Caco-2 (cell line): ENCODE measurements at regions not wholly inside any gene's neighbourhood (a gene's known extent, or its start where the extent isn't known, plus 50 kb on each side); places are given as distances from the start of the nearest gene placed in this dataset.

Source experiments
- BruUV-seq: library from RNA; stranded (reverse); fragments of 400-500 nt; replicated peaks from 2 replicates; lab custom pipeline; 2021; lab: Mats Ljungman, UMichigan
- CTCF ChIA-PET: fragments of 300-600 bp; sonication (Branson Sonifier 250); formaldehyde crosslinking; loops from one replicate; lab custom pipeline; 2022; ENCODE audit warnings: antibody characterized with exemption; lab: Charles Lee
- POLR2A ChIA-PET: fragments of 300-600 bp; sonication (Branson Sonifier 250); formaldehyde crosslinking; loops from one replicate; lab custom pipeline; 2022; ENCODE audit warnings: antibody characterized with exemption; lab: Charles Lee
- DNase-seq, 2 experiments: peaks; one replicate each; pipeline versions ENCODE4 v3.0.0 to v3.0.0-alpha.2; 2020 to 2022
- H3K27me3 ChIP-seq: replicated peaks from 2 replicates; pipeline ENCODE4 v1.6.0; 2011; ENCODE audit warnings: low read length; ENCODE audit not compliant: control insufficient read depth, insufficient read depth
- H3K36me3 ChIP-seq: 2 replicates; pipeline ENCODE4 v1.5.1; 2011; ENCODE audit warnings: low read length; ENCODE audit not compliant: control insufficient read depth, insufficient read depth
- H3K4me1 ChIP-seq: fragments of 250-450 bp; sonication (Bioruptor Pico); 2 replicates; pipeline ENCODE4 v1.5.1; 2020; ENCODE audit warnings: mild to moderate bottlenecking
- H3K4me3 ChIP-seq: 2 replicates; pipeline ENCODE4 v1.5.1; 2011; ENCODE audit warnings: low read depth, mild to moderate bottlenecking, control low read depth, low read length
- H3K9me3 ChIP-seq: fragments of 250-450 bp; sonication (Bioruptor Pico); 2 replicates; pipeline ENCODE4 v1.5.1; 2020; ENCODE audit warnings: mild to moderate bottlenecking, moderate library complexity
- H3K27ac Mint-ChIP-seq: one replicate; pipeline ENCODE4 v1.8.0; 2022; ENCODE audit warnings: mixed read lengths; ENCODE audit not compliant: unreplicated experiment
- H3K27me3 Mint-ChIP-seq: one replicate; pipeline ENCODE4 v1.8.0; 2022; ENCODE audit warnings: mixed read lengths; ENCODE audit not compliant: insufficient read depth, unreplicated experiment
- H3K36me3 Mint-ChIP-seq: one replicate; pipeline ENCODE4 v1.8.0; 2022; ENCODE audit warnings: mild to moderate bottlenecking, mixed read lengths; ENCODE audit not compliant: insufficient read depth, unreplicated experiment
- H3K4me1 Mint-ChIP-seq: one replicate; pipeline ENCODE4 v1.8.0; 2022; ENCODE audit warnings: low read depth, mixed read lengths; ENCODE audit not compliant: unreplicated experiment
- H3K4me3 Mint-ChIP-seq: one replicate; pipeline ENCODE4 v1.8.0; 2022; ENCODE audit warnings: mild to moderate bottlenecking, moderate library complexity, mixed read lengths; ENCODE audit not compliant: unreplicated experiment
- H3K9me3 Mint-ChIP-seq: one replicate; pipeline ENCODE4 v1.8.0; 2022; ENCODE audit warnings: mixed read lengths; ENCODE audit not compliant: unreplicated experiment
- CTCF ChIP-seq, 2 experiments: fragments of 200-600 bp in 1 of 2; IDR thresholded peaks; 1 replicate in 1 of 2; 2 replicates in 1 of 2; pipeline versions ENCODE4 v1.5.1 to v1.8.0; 2011 to 2022; ENCODE audit warnings: antibody characterized with exemption in 1 of 2, control low read depth in 1 of 2, inconsistent platforms in 1 of 2, low read depth in 1 of 2, low read length in 1 of 2, mild to moderate bottlenecking in 1 of 2, moderate library complexity in 1 of 2; ENCODE audit not compliant: insufficient read depth in 1 of 2, severe bottlenecking in 1 of 2, unreplicated experiment in 1 of 2
- intact Hi-C: fragments of 100-400 bp; cut with micrococcal nuclease; formaldehyde crosslinking; loops from one replicate; pipeline ENCODE4 v1.10.0; 2022; ENCODE audit not compliant: unreplicated experiment

GRCh38 chr2:63740020-63740419 lies 101.7 kb upstream of the UGP2 start:
- Histone ChIP-seq H3K4me1 (peaks cover 51% of the 10 kb centered on the region), H3K36me3 (no peaks in the 10 kb centered on the region), H3K27me3 (no peaks in the 10 kb centered on the region), H3K9me3 (no peaks in the 10 kb centered on the region), H3K4me3 (no peak overlapping the region)
- no TSS peak for BruUV-seq
- Mint-ChIP-seq H3K9me3 (no peaks in the 10 kb centered on the region), H3K27me3 (no peaks in the 10 kb centered on the region), H3K4me1 (peaks cover 29% of the 10 kb centered on the region), H3K36me3 (no peaks in the 10 kb centered on the region), H3K27ac (no peak overlapping the region), H3K4me3 (no peak overlapping the region)
- POLR2A ChIA-PET, result no interaction called here
- CTCF ChIA-PET, result no interaction called here
- intact Hi-C loops, result no loop called here
- no peak for TF ChIP-seq CTCF (IDR thresholded peaks at IDR 0.05; ENCODE audit: insufficient read depth in 1 of 2, low read depth in 1 of 2, low read length in 1 of 2, severe bottlenecking in 1 of 2, unreplicated experiment in 1 of 2)
- DNase-seq, result no peak

GRCh38 chr2:63740943-63741342 lies 100.8 kb upstream of the UGP2 start:
- Mint-ChIP-seq H3K9me3 (no peaks in the 10 kb centered on the region), H3K27me3 (no peaks in the 10 kb centered on the region), H3K4me3 (no peak overlapping the region), H3K36me3 (no peaks in the 10 kb centered on the region), H3K27ac (no peak overlapping the region), H3K4me1 (peaks cover 23% of the 10 kb centered on the region)
- no TSS peak for BruUV-seq
- intact Hi-C loops, result no loop called here
- H3K9me3 ChIP-seq, result no peaks in the 10 kb centered on the region
- no peaks in the 10 kb centered on the region for H3K27me3 ChIP-seq
- no peaks in the 10 kb centered on the region for H3K36me3 ChIP-seq
- POLR2A ChIA-PET, result no interaction called here
- H3K4me3 ChIP-seq, result no peak overlapping the region
- CTCF ChIA-PET, result interaction anchor here (1.1 kb wide), 1 partner anchor 87 kb away, joined by 3 read pairs; no protein-coding TSS in a partner anchor
- H3K4me1 ChIP-seq, result peaks cover 42% of the 10 kb centered on the region
- no peak for TF ChIP-seq CTCF (IDR thresholded peaks at IDR 0.05; ENCODE audit: insufficient read depth in 1 of 2, low read depth in 1 of 2, low read length in 1 of 2, severe bottlenecking in 1 of 2, unreplicated experiment in 1 of 2)
- no peak for DNase-seq

GRCh38 chr2:63741884-63742579 lies 99.7 kb upstream of the UGP2 start:
- H3K4me1 ChIP-seq, result peaks cover 31% of the 10 kb centered on the region
- TF ChIP-seq CTCF (IDR thresholded peaks at IDR 0.05; ENCODE audit: insufficient read depth in 1 of 2, low read depth in 1 of 2, low read length in 1 of 2, severe bottlenecking in 1 of 2, unreplicated experiment in 1 of 2), result no peak
- intact Hi-C loops, result no loop called here
- DNase-seq, result no peak
- no peaks in the 10 kb centered on the region for H3K27me3 Mint-ChIP-seq
- no peaks in the 10 kb centered on the region for H3K27me3 ChIP-seq
- H3K27ac Mint-ChIP-seq, result no peak overlapping the region
- no peaks in the 10 kb centered on the region for H3K36me3 Mint-ChIP-seq
- POLR2A ChIA-PET, result no interaction called here
- H3K4me1 Mint-ChIP-seq, result peaks cover 20% of the 10 kb centered on the region
- no TSS peak for BruUV-seq
- peaks cover 7% of the 10 kb centered on the region for H3K9me3 Mint-ChIP-seq
- no peak overlapping the region for H3K4me3 ChIP-seq
- CTCF ChIA-PET, result no interaction called here
- H3K36me3 ChIP-seq, result no peaks in the 10 kb centered on the region
- no peaks in the 10 kb centered on the region for H3K9me3 ChIP-seq
- H3K4me3 Mint-ChIP-seq, result no peak overlapping the region
